ENCODE measurements at regions not wholly inside any gene's neighbourhood (a gene's known extent, or its start where the extent isn't known, plus 50 kb on each side); places are given as distances from the start of the nearest gene placed in this dataset.
"Not testable (repeated sequence)": the region's sequence is repeated elsewhere in the genome, so short reads cannot be mapped to it uniquely, and the experiment has no call there.

DNA sequence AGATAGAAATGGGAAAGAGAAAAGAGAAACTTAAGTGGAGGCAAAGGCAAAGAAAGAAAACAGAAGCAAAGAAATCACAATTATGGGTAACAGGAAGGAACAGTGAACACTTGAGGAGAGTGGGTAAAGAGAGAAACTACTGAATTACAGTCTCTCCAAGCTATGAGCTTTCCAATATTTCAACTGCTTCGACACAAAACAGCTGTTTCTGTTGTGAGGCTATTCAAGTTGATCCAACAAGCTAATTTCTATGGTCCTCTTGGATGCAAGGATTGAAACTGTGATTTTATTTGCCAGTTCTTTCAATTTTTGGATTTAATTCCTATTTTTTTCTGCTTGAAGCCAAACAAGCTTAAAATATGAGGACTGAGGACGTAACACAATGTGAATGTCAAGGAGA lies 80.5 kb upstream of the ADGRA3 start:
- FAIRE-seq (no peak), DNase-seq (ENCODE audit: insufficient read length, low spot score) (no peak)
- TF ChIP-seq, protein P1, sequence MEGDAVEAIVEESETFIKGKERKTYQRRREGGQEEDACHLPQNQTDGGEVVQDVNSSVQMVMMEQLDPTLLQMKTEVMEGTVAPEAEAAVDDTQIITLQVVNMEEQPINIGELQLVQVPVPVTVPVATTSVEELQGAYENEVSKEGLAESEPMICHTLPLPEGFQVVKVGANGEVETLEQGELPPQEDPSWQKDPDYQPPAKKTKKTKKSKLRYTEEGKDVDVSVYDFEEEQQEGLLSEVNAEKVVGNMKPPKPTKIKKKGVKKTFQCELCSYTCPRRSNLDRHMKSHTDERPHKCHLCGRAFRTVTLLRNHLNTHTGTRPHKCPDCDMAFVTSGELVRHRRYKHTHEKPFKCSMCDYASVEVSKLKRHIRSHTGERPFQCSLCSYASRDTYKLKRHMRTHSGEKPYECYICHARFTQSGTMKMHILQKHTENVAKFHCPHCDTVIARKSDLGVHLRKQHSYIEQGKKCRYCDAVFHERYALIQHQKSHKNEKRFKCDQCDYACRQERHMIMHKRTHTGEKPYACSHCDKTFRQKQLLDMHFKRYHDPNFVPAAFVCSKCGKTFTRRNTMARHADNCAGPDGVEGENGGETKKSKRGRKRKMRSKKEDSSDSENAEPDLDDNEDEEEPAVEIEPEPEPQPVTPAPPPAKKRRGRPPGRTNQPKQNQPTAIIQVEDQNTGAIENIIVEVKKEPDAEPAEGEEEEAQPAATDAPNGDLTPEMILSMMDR (IDR thresholded peaks at IDR 0.05; ENCODE audit: insufficient read depth, missing control alignments), result no peak

DNA sequence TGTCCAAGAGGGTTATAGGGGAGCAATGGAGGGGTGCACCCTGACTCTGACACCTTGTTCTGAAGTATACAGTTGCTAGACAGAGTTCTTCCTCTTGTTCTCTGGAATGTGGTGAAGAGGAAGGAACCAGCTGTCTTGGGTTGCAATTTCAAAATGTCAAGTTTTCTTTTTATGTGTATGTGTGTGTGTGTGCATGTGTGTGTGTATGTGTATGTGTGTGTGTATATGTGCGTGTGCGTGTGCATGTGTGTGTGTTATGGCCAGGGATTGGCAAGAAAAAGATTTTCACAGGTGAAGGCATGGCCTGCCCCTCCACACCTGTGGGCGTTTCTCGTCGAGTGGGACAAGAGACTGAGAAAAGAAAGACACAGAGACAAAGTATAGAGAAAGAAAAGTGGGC lies 81.6 kb upstream of the ADGRA3 start:
- TF ChIP-seq, protein P1 (IDR thresholded peaks at IDR 0.05; ENCODE audit: insufficient read depth, missing control alignments), result no peak
- DNase-seq (ENCODE audit: insufficient read length, low spot score), result no peak
- no peak for FAIRE-seq

DNA sequence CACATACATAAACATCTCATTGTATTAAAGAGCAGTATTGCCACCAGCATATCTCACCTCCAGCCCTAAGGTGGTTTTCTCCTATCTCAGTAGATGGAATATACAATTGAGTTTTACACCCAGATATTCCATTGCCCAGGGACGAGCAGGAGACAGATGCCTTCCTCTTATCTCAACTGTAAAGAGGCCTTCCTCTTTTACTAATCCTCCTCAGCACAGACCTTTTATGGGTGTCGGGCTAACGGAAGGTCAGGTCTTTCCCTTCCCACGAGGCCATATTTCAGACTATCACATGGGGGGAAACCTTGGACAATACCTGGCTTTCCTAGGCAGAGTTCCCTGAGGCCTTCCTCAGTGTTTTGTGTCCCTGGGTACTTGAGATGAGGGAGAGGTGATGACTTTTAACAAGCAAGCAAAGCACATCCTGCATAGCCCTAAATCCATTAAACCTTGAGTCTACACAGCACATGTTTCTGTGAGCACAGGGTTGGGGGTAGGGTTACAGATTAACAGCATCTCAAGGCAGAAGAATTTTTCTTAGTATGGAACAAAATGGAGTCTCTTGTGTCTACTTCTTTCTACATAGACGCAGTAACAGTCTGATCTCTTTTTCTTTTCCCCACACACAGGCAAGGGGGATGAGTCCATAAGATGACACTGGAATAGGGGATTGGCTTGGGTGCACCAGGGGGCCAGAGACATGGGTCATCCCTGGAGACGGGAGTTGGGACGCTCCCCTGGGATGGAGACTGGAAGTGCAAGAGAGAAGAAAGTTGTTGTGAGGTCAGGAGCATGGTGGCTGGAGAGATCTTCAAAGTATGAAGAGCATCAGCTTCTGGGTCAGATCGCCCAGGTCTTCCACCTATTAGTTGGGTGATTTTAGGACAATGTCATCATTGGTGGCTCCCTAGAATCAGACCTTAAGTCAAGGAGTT lies 82.5 kb upstream of the ADGRA3 start:
- FAIRE-seq, result not testable (repeated sequence)

DNA sequence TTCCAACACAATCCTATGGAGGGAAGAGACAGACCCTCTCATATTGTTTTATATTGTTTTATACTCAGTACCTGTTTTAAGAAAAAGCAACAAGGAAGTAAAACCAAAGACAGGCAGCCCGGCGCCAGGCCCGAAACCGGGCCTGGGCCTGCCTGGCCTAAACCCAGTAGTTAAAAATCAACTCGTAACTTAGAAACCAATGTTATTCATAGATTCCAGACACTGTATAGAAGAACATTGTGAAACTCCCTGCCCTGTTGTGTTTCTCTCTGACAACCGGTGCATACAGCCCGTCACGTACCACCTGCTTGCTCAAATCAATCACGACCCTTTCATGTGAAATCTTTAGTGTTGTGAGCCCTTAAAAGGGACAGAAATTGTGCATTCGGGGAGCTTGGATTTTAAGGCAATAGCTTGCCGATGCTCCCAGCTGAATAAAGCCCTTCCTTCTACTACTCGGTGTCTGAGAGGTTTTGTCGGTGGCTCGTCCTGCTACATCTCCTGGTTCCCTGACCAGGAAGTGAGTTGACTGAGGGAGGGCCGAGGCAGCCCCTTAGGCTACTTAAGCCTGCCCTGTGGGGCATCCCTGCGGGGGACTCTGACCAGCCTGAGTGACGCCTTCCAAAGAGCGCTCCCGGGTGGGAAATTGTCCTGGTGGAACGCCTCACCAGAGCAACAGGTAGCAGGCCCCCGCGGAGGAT lies 83.5 kb upstream of the ADGRA3 start:
- FAIRE-seq; DNase-seq (ENCODE audit: insufficient read length, low spot score): not testable (repeated sequence)

More for the DNA sequence above, 82.5 kb upstream of the ADGRA3 start:
- not testable (repeated sequence) for DNase-seq (ENCODE audit: insufficient read length, low spot score)

DNA sequence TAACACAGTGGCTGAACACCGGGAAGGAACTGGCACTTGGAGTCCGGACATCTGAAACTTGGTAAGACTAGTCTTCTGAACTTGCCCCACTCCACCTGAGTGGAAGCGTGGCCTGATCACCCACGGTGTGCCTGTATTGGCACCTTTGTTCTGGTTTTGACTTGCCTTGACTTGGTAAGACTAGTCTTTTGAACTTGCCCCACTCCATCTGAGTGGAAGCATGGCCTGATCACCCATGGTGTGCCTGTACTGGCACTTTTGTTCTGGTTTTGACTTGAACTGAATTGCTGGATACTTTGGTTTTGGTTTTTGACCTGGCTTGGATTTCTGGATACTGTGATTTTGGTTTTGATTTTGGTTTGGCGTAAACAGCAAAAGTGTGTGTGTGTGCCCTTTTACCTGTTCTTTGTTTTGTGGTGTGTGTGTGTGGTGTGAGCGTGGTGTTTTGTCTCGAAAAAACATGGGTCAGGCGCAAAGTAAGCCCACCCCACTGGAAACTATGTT lies 84.1 kb upstream of the ADGRA3 start:
- DNase-seq (ENCODE audit: insufficient read length, low spot score); FAIRE-seq: not testable (repeated sequence)

DNA sequence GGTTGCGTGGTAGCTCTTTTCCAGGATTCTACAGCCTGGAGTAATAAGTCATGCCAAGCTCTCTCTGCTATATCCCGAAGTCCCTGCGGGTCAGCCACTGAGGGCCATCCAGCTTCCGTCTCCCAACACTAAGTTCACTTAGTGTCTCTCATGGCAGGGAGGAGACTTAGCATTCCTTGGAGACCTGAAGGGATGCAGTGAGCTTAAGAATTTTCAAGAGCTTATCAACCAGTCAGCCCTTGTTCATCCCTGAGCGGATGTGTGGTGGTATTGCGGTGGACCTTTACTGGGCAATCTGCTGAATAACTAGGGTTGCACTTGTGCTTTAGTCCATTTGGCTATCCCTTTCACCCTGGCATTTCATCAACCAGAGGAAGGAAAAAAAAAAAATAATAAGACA lies 85.8 kb upstream of the ADGRA3 start:
- not testable (repeated sequence) for FAIRE-seq; DNase-seq (ENCODE audit: insufficient read length, low spot score)

DNA sequence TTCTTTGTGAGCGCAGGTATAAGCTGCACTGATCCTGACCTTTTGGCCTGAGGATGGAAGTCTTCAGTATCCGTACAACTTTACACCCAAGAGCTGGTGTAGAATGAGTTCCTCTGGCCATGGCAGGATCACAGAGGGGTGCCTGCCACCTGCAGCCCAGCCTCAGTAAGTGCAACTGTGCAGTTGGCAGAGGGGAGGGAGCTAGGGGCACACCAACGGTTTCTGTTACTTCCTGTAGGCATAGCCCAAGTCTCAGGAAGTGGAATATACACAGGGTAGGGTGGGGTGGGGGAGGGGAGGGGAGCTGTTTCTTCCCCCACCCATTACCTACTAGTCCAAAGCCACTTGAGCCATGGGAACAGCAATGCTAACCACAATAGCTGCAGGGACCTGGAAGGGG lies 85.4 kb upstream of the GBA3 start:
- DNase-seq (ENCODE audit: insufficient read length, low spot score), result peak; percentile 22
- no peak for FAIRE-seq
- TF ChIP-seq, protein P1 (IDR thresholded peaks at IDR 0.05; ENCODE audit: insufficient read depth, missing control alignments), result peak; percentile 81

DNA sequence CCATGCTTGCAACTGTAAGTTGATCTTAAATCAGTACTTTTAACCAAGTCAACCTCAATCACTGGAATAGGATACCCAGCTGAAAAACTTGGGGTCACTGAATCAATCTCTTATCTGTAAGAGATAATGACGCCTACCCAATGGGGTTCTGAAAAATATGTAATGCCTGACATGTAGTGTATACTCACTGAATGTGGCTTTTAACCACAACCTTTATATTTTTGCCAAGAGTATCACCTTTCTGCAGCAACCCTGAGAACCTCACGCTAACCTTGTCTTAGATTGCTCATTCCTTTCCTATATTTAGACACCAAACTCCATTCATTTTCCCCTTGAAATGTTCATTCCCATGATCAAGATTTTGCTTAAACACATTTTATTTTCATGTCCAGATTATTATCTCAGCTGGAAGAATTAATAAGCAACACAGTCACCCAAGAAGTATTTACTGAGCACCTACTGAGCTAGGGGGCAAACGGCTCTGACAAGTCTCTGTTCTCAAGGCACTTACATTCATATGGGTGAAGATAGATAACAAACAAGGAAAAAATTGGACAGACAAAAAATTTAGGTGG lies 82.7 kb upstream of the GBA3 start:
- not testable (repeated sequence) for DNase-seq (ENCODE audit: insufficient read length, low spot score)
- peak; percentile 53 for FAIRE-seq

DNA sequence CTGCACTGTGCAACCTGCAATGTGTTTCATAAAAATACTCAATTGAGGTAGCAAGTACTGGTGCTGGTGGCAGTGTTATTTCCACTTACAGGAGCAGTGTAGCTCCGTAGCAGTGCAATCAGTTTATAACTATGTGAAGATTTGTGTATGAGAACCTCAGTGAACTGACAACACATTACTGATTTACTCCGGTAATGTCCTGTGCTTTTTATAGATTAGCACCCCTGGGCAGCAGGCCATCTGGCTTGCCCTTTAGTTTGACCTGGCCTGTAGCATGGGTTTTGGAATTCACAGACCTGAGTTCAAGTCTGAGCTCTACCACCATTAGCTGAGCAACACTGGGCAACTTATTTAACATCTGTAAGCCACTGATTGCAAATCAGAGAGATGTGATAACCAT lies 78.6 kb upstream of the GBA3 start:
- no peak for DNase-seq (ENCODE audit: insufficient read length, low spot score)
- TF ChIP-seq, protein P1 (IDR thresholded peaks at IDR 0.05; ENCODE audit: insufficient read depth, missing control alignments), result no peak
- no peak for FAIRE-seq
